NCI-H345 (cell line): ENCODE measurements at regions not wholly inside any gene's neighbourhood (a gene's known extent, or its start where the extent isn't known, plus 50 kb on each side); places are given as distances from the start of the nearest gene placed in this dataset.
A peak's percentile ranks its signal among the peaks of the same experiment; 100 is the strongest.

Experiments
- DNase-seq: peaks from one replicate; lab custom pipeline; 2025; lab: John Stamatoyannopoulos, UW

GRCh38 chr1:48164571-48164970 lies 57.9 kb upstream of the SLC5A9 start:
- DNase-seq: no peak

GRCh38 chr1:48160486-48161132 lies 61.9 kb upstream of the SLC5A9 start:
- DNase-seq: no peak

- no peak for DNase-seq
These were observed 83.2 kb upstream of the SLC5A9 start for GRCh38 chr1:48139275-48139674.

GRCh38 chr1:48127735-48128685 lies 94.5 kb upstream of the SLC5A9 start:
- DNase-seq: no peak

GRCh38 chr1:48123647-48124046 lies 98.9 kb upstream of the SLC5A9 start:
- DNase-seq: no peak

- DNase-seq: no peak
These were observed 100.6 kb upstream of the SLC5A9 start for GRCh38 chr1:48121955-48122354.

GRCh38 chr1:48120621-48121020 lies 101.9 kb upstream of the SLC5A9 start:
- no peak for DNase-seq

GRCh38 chr1:48115835-48116234 lies 106.7 kb upstream of the SLC5A9 start:
- DNase-seq: no peak

GRCh38 chr1:48114596-48115382 lies 107.7 kb upstream of the SLC5A9 start:
- DNase-seq: no peak

GRCh38 chr1:48109390-48110013 lies 112.3 kb upstream of the TRABD2B start:
- peak; percentile 70 for DNase-seq

- no peak for DNase-seq
These were observed 110.3 kb upstream of the TRABD2B start for GRCh38 chr1:48107516-48107915.

GRCh38 chr1:48106049-48106448 lies 108.9 kb upstream of the TRABD2B start:
- DNase-seq: no peak

GRCh38 chr1:48105165-48105564 lies 108.0 kb upstream of the TRABD2B start:
- DNase-seq: no peak

GRCh38 chr1:48103495-48103894 lies 106.3 kb upstream of the TRABD2B start:
- DNase-seq: no peak

- DNase-seq: no peak
These were observed 105.6 kb upstream of the TRABD2B start for GRCh38 chr1:48102766-48103165.

GRCh38 chr1:48099072-48099773 lies 102.0 kb upstream of the TRABD2B start:
- no peak for DNase-seq

- peak; percentile 89 for DNase-seq
These were observed 96.7 kb upstream of the TRABD2B start for GRCh38 chr1:48093696-48094528.

GRCh38 chr1:48093147-48093546 lies 96.0 kb upstream of the TRABD2B start:
- DNase-seq: no peak

GRCh38 chr1:48092401-48092800 lies 95.2 kb upstream of the TRABD2B start:
- DNase-seq: no peak

GRCh38 chr1:48089356-48089891 lies 92.2 kb upstream of the TRABD2B start:
- no peak for DNase-seq
